ENCODE measurements at regions not wholly inside any gene's neighbourhood (a gene's known extent, or its start where the extent isn't known, plus 50 kb on each side); places are given as distances from the start of the nearest gene placed in this dataset.

- TF ChIP-seq POLR2A (IDR thresholded peaks at IDR 0.05): no peak
- TF ChIP-seq, protein P1, sequence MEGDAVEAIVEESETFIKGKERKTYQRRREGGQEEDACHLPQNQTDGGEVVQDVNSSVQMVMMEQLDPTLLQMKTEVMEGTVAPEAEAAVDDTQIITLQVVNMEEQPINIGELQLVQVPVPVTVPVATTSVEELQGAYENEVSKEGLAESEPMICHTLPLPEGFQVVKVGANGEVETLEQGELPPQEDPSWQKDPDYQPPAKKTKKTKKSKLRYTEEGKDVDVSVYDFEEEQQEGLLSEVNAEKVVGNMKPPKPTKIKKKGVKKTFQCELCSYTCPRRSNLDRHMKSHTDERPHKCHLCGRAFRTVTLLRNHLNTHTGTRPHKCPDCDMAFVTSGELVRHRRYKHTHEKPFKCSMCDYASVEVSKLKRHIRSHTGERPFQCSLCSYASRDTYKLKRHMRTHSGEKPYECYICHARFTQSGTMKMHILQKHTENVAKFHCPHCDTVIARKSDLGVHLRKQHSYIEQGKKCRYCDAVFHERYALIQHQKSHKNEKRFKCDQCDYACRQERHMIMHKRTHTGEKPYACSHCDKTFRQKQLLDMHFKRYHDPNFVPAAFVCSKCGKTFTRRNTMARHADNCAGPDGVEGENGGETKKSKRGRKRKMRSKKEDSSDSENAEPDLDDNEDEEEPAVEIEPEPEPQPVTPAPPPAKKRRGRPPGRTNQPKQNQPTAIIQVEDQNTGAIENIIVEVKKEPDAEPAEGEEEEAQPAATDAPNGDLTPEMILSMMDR (IDR thresholded peaks at IDR 0.05): no peak
These were observed 96.9 kb upstream of the NT5E start for GRCh38 chr6:85353012-85353411.

DNA sequence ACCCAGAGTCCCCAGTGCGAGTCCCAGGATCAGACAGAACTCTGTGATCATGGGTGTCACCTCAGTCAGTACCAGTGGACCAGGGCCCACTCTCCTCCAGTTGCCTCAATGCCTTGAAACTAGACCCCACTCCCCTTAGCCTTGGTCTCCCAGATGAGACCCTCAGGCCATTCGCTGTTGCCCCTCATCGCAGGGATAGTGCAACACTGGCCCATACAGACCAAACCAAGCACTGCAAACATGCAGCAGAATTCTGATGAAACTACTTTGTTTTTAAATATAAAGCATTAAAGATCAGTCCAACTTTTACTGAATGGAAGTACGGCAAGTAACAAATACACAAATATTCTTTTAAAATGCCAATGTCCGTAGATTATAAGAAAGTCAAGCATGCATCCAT lies 101.2 kb upstream of the NT5E start:
- TF ChIP-seq POLR2A (IDR thresholded peaks at IDR 0.05): no peak
- TF ChIP-seq, protein P1 (IDR thresholded peaks at IDR 0.05): no peak
- no peak overlapping the region for H3K4me3 ChIP-seq
- intact Hi-C loops (cut with DNase I): no loop called here
- no peaks in the 10 kb centered on the region for H3K36me3 ChIP-seq (replicated peaks in 1 of 2)
- no peaks in the 10 kb centered on the region for H3K27me3 ChIP-seq
- DNase-seq: no peak
- H3K9me3 ChIP-seq (replicated peaks in 1 of 3): no peaks in the 10 kb centered on the region
- H3K27ac ChIP-seq: no peak overlapping the region
- WGBS, 4 donors: 66 to 92% (median 86%) methylated on average over 5 of the region's 5 CpGs
- no peaks in the 10 kb centered on the region for H3K4me1 ChIP-seq (replicated peaks in 1 of 2)

More at GRCh38 chr6:85353012-85353411, 96.9 kb upstream of the NT5E start:
- Histone ChIP-seq H3K36me3 (replicated peaks in 1 of 2) (no peaks in the 10 kb centered on the region), H3K4me1 (replicated peaks in 1 of 2) (no peaks in the 10 kb centered on the region), H3K27ac (no peak overlapping the region), H3K9me3 (replicated peaks in 1 of 3) (no peaks in the 10 kb centered on the region), H3K27me3 (no peaks in the 10 kb centered on the region), H3K4me3 (no peak overlapping the region)
- WGBS, 4 donors: 88 to 97% (median 91%) methylated on average over 3 of the region's 3 CpGs
- intact Hi-C loops (cut with DNase I): loop anchor here in 1 of 2 donors (5.0 kb wide), 1 partner anchor 129 kb away; no protein-coding TSS in a partner anchor
- no peak for DNase-seq

DNA sequence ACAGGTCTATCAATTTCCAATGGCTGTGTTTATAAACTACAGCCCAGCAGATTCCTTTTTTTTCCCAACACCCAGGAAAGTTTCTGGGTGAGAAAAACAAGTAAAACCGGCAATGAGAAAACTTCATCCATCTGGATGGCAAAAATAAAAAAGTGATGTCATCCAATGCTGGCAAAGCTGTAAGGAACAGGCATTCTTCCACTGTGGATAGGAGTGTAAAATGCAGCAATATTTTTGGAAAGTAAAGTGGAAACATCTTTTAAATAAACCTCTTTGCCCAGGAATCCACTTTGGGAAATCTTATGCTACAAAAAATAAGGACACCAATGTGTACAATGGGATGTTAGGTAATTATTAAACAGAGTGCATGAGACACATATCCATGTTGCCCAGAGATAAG lies 102.1 kb upstream of the NT5E start:
- 49 to 63% (median 59%) methylated on average over 1 of the region's 1 CpG for WGBS, 4 donors

DNA sequence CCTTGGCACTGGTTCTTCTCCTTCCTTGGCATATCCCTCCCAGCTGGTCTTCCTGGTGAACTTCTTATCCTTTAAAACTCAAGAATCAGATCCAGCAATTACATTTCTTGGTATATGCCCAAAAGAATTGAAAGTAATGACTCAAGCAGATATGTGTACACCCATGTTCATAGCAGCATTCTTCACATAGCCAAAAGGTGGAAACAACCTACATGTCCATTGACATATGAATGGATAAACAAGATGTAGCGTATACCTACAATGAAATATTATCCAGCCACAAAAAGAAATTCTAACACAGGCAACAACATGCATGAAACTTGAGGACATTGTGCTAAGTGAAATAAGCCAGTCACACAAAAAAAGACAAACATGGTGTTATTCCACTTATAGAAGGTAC lies 103.7 kb upstream of the NT5E start:
- intact Hi-C loops (cut with DNase I): no loop called here
- TF ChIP-seq, protein P1 (IDR thresholded peaks at IDR 0.05): no peak
- TF ChIP-seq POLR2A (IDR thresholded peaks at IDR 0.05): no peak
- Histone ChIP-seq H3K4me1 (replicated peaks in 1 of 2) (no peaks in the 10 kb centered on the region), H3K27ac (no peak overlapping the region), H3K9me3 (replicated peaks in 1 of 3) (no peaks in the 10 kb centered on the region), H3K27me3 (no peaks in the 10 kb centered on the region), H3K4me3 (no peak overlapping the region), H3K36me3 (replicated peaks in 1 of 2) (no peaks in the 10 kb centered on the region)
- no peak for DNase-seq
- WGBS, 4 donors: 85 to 100% (median 95%) methylated on average over 1 of the region's 1 CpG

More for the DNA sequence above, 102.1 kb upstream of the NT5E start:
- Histone ChIP-seq H3K36me3 (replicated peaks in 1 of 2) (no peaks in the 10 kb centered on the region), H3K4me1 (replicated peaks in 1 of 2) (no peaks in the 10 kb centered on the region), H3K9me3 (replicated peaks in 1 of 3) (no peaks in the 10 kb centered on the region), H3K27ac (no peak overlapping the region), H3K27me3 (no peaks in the 10 kb centered on the region), H3K4me3 (no peak overlapping the region)
- no peak for TF ChIP-seq POLR2A (IDR thresholded peaks at IDR 0.05)
- TF ChIP-seq, protein P1 (IDR thresholded peaks at IDR 0.05): no peak
- intact Hi-C loops (cut with DNase I): no loop called here
- DNase-seq: no peak
